K562 (cell line): ENCODE measurements at regions not wholly inside any gene's neighbourhood (a gene's known extent, or its start where the extent isn't known, plus 50 kb on each side); places are given as distances from the start of the nearest gene placed in this dataset.
A peak's percentile ranks its signal among the peaks of the same experiment; 100 is the strongest.

Experiments
- BCLAF1 ChIP-seq, 2 experiments: fragments of 450-650 bp in 1 of 2; IDR thresholded peaks; 2 replicates each; pipeline ENCODE4 v1.6.1; 2011 to 2017; ENCODE audit warnings: low read depth in 2 of 2, antibody characterized with exemption in 1 of 2, borderline replicate concordance in 1 of 2, low read length in 1 of 2, mild to moderate bottlenecking in 1 of 2, mixed read lengths in 1 of 2; ENCODE audit not compliant: control insufficient read depth in 1 of 2
- CBFA2T3 ChIP-seq: fragments of 450-650 bp; IDR thresholded peaks from 2 replicates; pipeline ENCODE4 v1.6.1; 2017
- CREB3L1 ChIP-seq: fragments of 450-650 bp; IDR thresholded peaks from 2 replicates; pipeline ENCODE4 v1.6.1; 2014; ENCODE audit warnings: low read depth, mild to moderate bottlenecking, moderate library complexity, borderline replicate concordance
- FOXO4 ChIP-seq: fragments of 450-650 bp; formaldehyde crosslinking; IDR thresholded peaks from 2 replicates; pipeline ENCODE4 v1.4.0; 2020; ENCODE audit warnings: mild to moderate bottlenecking, moderate library complexity
- GABPB1 ChIP-seq: sonication (generic); formaldehyde crosslinking; IDR thresholded peaks from 2 replicates; pipeline ENCODE4 v1.8.0; 2022; ENCODE audit warnings: mild to moderate bottlenecking, missing genetic modification reagents
- HLTF ChIP-seq: fragments of 450-650 bp; IDR thresholded peaks from 2 replicates; pipeline ENCODE4 v1.6.1; 2016
- JUN ChIP-seq, 2 experiments: sonication (generic) in 1 of 2; formaldehyde crosslinking in 1 of 2; IDR thresholded peaks; 2 replicates each; pipeline versions ENCODE4 v1.6.1 to v1.8.0; 2012 to 2022; ENCODE audit warnings: borderline replicate concordance in 2 of 2, mild to moderate bottlenecking in 2 of 2, improper control_type of control experiment in 1 of 2, low read depth in 1 of 2, low read length in 1 of 2, missing genetic modification reagents in 1 of 2
- JUND ChIP-seq, 2 experiments: IDR thresholded peaks; 2 replicates in 1 of 2; 3 replicates in 1 of 2; pipeline ENCODE4 v1.6.1; 2011; ENCODE audit warnings: borderline replicate concordance in 2 of 2, low read depth in 2 of 2, low read length in 2 of 2, improper control_type of control experiment in 1 of 2, missing biosample characterization in 1 of 2, missing genetic modification characterization in 1 of 2, missing genetic modification reagents in 1 of 2
- MAFK ChIP-seq: IDR thresholded peaks from 2 replicates; pipeline ENCODE4 v1.6.1; 2011; ENCODE audit warnings: low read length, improper control_type of control experiment
- MCM7 ChIP-seq, 2 experiments: fragments of 450-650 bp; IDR thresholded peaks; 2 replicates each; pipeline ENCODE4 v1.6.1; 2016 to 2018
- MECOM ChIP-seq: fragments of 250-450 bp; sonication (Bioruptor Pico); IDR thresholded peaks from 2 replicates; pipeline ENCODE4 v1.8.0; 2022; ENCODE audit warnings: inconsistent platforms
- POLR2G ChIP-seq: fragments of 200-400 bp; formaldehyde crosslinking; IDR thresholded peaks from 2 replicates; pipeline ENCODE4 v1.6.1; 2017; ENCODE audit warnings: low read depth, mild to moderate bottlenecking, antibody characterized with exemption, low read length, moderate library complexity
- PRMT5 ChIP-seq: sonication (generic); formaldehyde crosslinking; IDR thresholded peaks from 2 replicates; pipeline ENCODE4 v1.5.0; 2020; ENCODE audit warnings: missing genetic modification reagents
- RNF2 ChIP-seq: sonication (generic); IDR thresholded peaks from 2 replicates; pipeline ENCODE4 v1.6.1; 2016
- SETDB1 ChIP-seq: IDR thresholded peaks from one replicate; pipeline ENCODE4 v1.6.1; 2012; ENCODE audit warnings: low read length, control low read depth, inconsistent platforms
- THRA ChIP-seq: fragments of 450-650 bp; IDR thresholded peaks from 2 replicates; pipeline ENCODE4 v1.6.1; 2017; ENCODE audit warnings: mild to moderate bottlenecking, moderate library complexity
- XRCC3 ChIP-seq: fragments of 450-650 bp; IDR thresholded peaks from 2 replicates; pipeline ENCODE4 v1.6.1; 2017; ENCODE audit warnings: mild to moderate bottlenecking, moderate library complexity
- YBX1 ChIP-seq: fragments of 450-650 bp; IDR thresholded peaks from 2 replicates; pipeline ENCODE4 v1.7.1; 2016; ENCODE audit warnings: mild to moderate bottlenecking
- YY1 ChIP-seq, 3 experiments: IDR thresholded peaks; 2 replicates each; pipeline ENCODE4 v1.6.1; 2011; ENCODE audit warnings: low read length in 2 of 3, mild to moderate bottlenecking in 2 of 3, moderate library complexity in 2 of 3, borderline replicate concordance in 1 of 3, control low read depth in 1 of 3, low read depth in 1 of 3; ENCODE audit not compliant: insufficient read depth in 3 of 3, insufficient replicate concordance in 2 of 3, control insufficient read depth in 1 of 3, insufficient read length in 1 of 3; ENCODE audit errors: extremely low read depth in 1 of 3
- ZBTB7A ChIP-seq: IDR thresholded peaks from 2 replicates; pipeline ENCODE4 v1.6.1; 2011; ENCODE audit warnings: low read depth, mild to moderate bottlenecking, low read length, moderate library complexity, borderline replicate concordance; ENCODE audit not compliant: control insufficient read depth
- ZEB2 ChIP-seq: fragments of 450-650 bp; IDR thresholded peaks from 2 replicates; pipeline ENCODE4 v1.6.1; 2016
- ZNF316 ChIP-seq: fragments of 450-650 bp; IDR thresholded peaks from 2 replicates; pipeline ENCODE4 v1.6.1; 2016
- ZSCAN32 ChIP-seq: fragments of 450-650 bp; formaldehyde crosslinking; IDR thresholded peaks from 2 replicates; pipeline ENCODE4 v1.4.0; 2020; ENCODE audit warnings: mild to moderate bottlenecking, moderate library complexity

- TF ChIP-seq CREB3L1: no peak
- TF ChIP-seq MAFK: peak; percentile 28; the same call in 1 of the 2 replicates
- no peak for TF ChIP-seq CBFA2T3
- TF ChIP-seq ZNF316: peak; percentile 53; the same call in 1 of the 2 replicates
- TF ChIP-seq ZBTB7A: no peak
- TF ChIP-seq THRA: no peak
- TF ChIP-seq JUND (IDR thresholded peaks at IDR 0.05; ENCODE audit: borderline replicate concordance, low read depth, low read length): no peak
- no peak for TF ChIP-seq JUND (tag; IDR thresholded peaks at IDR 0.05; ENCODE audit: borderline replicate concordance, low read depth, low read length)
- TF ChIP-seq HLTF: no peak
- no peak for TF ChIP-seq SETDB1
- TF ChIP-seq FOXO4 (CRISPR knock-in tag): no peak
- TF ChIP-seq XRCC3: no peak
- no peak for TF ChIP-seq POLR2G
- no peak for TF ChIP-seq ZSCAN32 (CRISPR knock-in tag)
- no peak for TF ChIP-seq JUN (IDR thresholded peaks at IDR 0.05; ENCODE audit: borderline replicate concordance, low read depth, low read length)
- TF ChIP-seq JUN (CRISPR knock-in tag; IDR thresholded peaks at IDR 0.05; ENCODE audit: borderline replicate concordance): no peak
- no peak for TF ChIP-seq GABPB1
- TF ChIP-seq MECOM (CRISPR knock-in tag): no peak
- TF ChIP-seq YY1 (IDR thresholded peaks at IDR 0.05; ENCODE audit: borderline replicate concordance in 1 of 3, control insufficient read depth in 1 of 3, extremely low read depth in 1 of 3, insufficient read depth in 3 of 3, insufficient read length in 1 of 3, insufficient replicate concordance in 2 of 3, low read depth in 1 of 3, low read length in 2 of 3): no peak
- no peak for TF ChIP-seq ZEB2
- TF ChIP-seq RNF2: no peak
- TF ChIP-seq PRMT5: no peak
- no peak for TF ChIP-seq YBX1
- no peak for TF ChIP-seq BCLAF1 (IDR thresholded peaks at IDR 0.05; ENCODE audit: borderline replicate concordance in 1 of 2, control insufficient read depth in 1 of 2, low read depth in 2 of 2, low read length in 1 of 2)
- TF ChIP-seq MCM7 (IDR thresholded peaks at IDR 0.05): no peak
Measured at GRCh38 chr5:163350083-163350482, 87.3 kb upstream of the CCNG1 start (continued).
